SU-DHL-6 (cell line): ENCODE measurements at regions not wholly inside any gene's neighbourhood (a gene's known extent, or its start where the extent isn't known, plus 50 kb on each side); places are given as distances from the start of the nearest gene placed in this dataset.

Experiments
- CTCF ChIP-seq: fragments of 200-600 bp; sonication (generic); IDR thresholded peaks from one replicate; pipeline ENCODE4 v1.5.1; 2017; ENCODE audit warnings: antibody characterized with exemption, mild to moderate bottlenecking, low read length, moderate library complexity; ENCODE audit not compliant: insufficient read depth, poor library complexity, severe bottlenecking
- EZH2phosphoT487 ChIP-seq: fragments of 200-600 bp; sonication (generic), shearing (Covaris generic); conservative IDR thresholded peaks from 2 replicates; pipeline ENCODE4 v1.6.1; 2018; ENCODE audit warnings: mild to moderate bottlenecking, antibody characterized with exemption, low read length, moderate library complexity, mixed read lengths

DNA sequence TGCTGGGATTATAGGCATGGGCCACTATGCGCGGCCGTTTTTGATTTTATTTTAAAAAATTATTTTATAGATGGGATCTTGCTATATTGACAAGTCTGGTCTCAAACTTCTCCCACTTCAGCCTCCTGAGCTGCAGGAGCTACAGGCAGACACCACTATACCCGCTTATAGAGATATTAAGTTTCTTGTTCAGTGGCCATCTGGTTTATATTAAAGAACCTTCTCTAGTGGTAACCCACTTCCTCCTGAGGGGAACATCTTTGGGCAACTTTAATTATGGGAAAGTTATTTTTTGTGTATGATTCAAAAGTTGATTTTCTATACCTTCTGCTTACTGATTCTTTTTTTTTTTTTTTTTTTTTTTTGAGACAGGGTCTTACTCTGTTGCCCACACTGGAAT lies 172.7 kb downstream of the KLF5 start:
- TF ChIP-seq CTCF: no peak
- no peak for TF ChIP-seq EZH2phosphoT487
